GF-D8 (cell line): ENCODE measurements at regions not wholly inside any gene's neighbourhood (a gene's known extent, or its start where the extent isn't known, plus 50 kb on each side); places are given as distances from the start of the nearest gene placed in this dataset.

Source experiments
- DNase-seq: peaks from one replicate; lab custom pipeline; 2025; lab: John Stamatoyannopoulos, UW

DNA sequence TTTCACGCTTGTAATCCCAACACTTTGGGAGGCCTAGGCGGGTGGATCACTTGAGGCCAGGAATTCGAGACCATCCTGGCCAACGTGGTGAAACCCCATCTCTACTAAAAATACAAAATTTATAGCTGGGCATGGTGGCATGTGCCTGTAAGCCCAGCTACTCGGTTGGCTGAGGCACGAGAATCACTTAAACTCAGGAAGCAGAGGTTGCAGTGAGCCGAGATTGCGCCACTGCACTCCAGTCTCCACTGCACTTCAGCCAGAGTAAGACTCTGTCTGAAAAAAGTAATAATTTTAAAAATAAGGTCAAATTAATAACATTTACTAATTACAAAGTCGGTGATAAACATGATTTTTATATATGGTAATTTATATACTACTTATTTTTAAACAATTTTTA, 155.9 kb downstream of the AXIN2 start:
- no peak for DNase-seq

- DNase-seq = no peak
Measured at GRCh38 chr17:65404761-65405160, 156.7 kb downstream of the AXIN2 start.

- DNase-seq = no peak
Measured at GRCh38 chr17:65403626-65404025, 157.8 kb downstream of the AXIN2 start.

GRCh38 chr17:65402513-65403496, 158.6 kb downstream of the AXIN2 start:
- no peak for DNase-seq

DNA sequence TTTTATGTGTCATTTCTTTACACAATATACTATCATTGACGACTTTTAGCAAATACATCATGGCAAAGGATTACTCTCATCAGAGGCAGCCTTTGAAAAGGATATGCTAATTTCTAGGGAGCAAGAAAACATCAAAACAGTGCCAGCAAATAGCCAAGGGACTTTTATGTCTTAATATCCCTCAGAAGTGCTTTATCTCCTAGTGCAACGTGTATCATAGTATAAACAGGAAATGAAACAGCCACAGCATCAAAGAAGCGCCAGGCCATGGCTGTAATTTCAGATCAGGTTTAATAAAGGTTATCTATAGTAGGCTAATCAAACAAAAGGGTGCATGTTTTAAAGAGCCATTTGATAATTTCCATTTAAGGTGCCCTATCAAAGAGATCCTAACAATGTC, 159.9 kb downstream of the AXIN2 start:
- no peak for DNase-seq

DNA sequence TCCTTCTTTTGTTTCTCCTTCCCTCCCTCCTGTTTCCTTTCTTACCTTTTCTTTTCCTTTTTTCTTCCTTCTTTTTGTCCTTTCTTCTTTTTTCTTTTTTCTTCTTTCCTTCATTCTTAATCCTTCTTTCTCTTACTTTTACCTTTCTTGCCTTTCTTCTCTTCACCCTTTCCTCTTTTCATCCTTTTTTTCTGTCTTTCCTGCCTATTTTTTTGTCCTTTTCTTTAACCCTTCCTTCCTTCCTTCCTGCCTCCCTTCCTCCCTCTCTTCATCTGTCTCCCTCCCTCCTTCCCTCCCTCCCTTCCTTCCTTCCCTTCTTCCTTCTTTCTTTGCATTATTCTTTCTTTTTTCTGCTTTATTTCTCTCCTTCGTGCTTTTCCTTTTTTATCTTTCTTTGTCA, 160.7 kb downstream of the AXIN2 start:
- DNase-seq = no peak

DNA sequence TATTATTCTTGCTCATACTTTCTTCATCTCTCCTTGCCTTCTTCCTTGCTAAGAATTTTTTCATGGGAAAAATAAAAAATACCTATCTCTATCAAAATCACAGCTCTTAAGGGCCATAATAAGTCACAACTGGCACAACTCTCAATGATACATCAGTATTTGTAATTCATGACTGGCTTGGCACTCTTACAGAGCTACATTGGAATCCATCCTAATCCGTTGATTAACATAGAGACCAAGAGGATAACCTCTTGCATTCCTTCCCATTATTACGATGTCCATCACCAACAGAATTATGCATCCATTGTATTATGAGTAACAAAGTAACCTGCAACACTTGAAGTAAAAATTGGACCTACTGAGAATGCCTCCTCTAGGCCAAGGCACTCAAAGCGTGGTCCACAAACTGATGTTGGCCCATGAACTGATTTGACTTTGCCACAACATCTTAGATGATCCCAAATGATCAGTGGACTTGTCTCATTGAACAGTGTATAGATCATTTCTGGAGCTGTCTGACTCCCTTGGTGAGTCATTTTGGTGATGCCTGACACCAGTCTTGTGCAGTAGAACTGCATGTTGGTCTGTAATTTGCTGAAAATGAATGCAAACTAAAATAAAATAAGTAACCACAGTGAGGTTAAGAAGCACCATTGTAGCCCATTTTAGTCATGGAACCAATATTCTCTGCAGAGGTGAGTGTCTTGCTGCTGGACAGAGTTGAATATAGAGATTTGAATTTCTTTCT, 163.2 kb downstream of the AXIN2 start:
- no peak for DNase-seq

DNA sequence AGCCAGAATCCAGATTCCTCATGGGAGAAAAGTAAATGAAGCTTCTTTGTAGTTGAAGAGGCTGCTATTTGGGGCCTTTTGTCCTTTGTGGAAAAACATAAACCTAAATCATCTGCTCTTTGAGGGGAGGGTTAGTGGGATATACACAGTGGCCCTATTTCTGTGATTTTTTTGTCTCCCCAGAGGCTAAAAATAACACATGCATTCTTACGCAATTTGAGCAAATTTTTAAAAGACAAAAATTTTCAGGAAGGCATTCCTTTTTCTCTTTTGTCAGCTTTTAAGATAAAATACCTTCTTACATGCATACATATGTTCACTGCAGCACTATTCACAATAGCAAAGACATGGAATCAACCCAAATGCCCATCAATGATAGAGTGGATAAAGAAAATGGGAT, 165.5 kb downstream of the AXIN2 start:
- DNase-seq = no peak

- no peak for DNase-seq
Measured at GRCh38 chr17:65394811-65395472, 166.5 kb downstream of the AXIN2 start.

DNA sequence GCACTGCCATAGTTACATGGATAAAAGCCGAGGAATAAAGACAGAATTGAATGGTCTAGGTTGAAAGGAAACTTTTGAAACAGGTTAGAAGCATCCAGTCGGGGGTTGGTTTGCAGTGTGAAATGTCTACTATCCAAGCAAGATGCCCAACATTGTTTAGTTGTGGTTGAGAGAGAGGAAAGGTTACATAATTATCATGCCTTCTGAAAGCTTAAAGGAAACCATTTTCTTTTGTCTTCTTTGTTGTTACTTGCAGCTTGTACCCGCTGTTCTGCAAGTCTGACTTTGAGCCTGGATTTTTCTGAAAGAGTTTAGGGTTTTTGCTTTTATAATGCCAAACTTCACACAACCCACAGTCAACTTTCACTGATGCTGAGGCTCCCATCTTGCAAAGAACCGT, 167.9 kb downstream of the AXIN2 start:
- no peak for DNase-seq

DNA sequence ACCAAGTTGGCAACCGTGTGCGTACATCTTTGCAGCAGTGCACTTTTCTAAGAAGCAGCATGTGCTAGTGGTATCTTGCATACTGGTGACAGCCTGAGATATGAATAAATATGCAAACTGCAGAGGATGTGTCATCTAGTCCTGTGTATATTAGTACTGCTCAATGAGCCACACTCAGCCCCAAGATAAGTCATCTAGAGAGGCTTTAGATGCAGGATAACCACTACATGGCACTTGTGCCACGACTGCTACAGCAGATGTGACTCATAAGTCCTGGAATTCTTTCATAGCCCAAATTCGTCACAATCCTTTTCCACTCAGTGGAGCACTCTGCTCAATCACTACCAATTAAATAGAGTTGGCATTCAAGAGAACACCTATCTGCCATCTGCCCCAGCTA, 171.5 kb downstream of the AXIN2 start:
- no peak for DNase-seq

DNA sequence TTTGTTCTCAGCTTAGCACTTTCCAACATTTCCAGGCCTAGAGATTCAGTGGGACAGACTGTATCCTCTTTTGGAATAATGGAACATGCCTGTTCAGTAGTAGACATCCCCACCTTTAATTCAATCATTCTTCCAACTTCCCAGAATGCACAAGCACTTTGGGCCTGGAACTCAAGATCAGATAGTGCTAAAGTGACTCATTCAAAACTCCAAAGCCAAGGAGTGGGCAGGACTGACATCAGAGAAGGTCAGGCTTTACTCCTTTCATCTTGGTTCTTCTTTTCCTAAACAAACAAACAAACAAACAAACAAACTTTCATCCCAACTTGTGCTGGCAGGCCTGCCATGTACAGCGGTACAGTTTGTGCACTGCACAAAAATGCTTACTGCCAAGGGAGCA, 172.0 kb downstream of the AXIN2 start:
- no peak for DNase-seq

GRCh38 chr17:65388911-65389310, 172.5 kb downstream of the AXIN2 start:
- no peak for DNase-seq

DNA sequence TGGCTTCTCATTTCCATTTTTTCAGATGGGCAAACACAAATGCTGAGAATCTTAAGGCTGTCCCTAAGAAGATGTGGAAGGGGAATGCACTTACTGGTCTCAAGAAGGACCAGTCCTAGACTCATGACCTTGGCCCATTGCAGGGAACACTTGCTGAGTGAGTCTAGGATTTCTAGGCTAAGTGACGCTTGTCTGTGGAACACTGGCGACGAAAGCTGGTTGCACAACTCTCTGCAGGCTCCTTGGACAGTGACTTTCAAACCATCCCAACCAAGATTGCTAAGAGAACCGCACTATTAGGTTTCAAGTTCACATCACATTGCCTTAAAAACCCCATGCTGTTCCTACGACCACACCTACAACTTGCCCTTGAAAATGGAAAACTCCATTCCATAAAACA, 174.1 kb downstream of the AXIN2 start:
- no peak for DNase-seq

DNA sequence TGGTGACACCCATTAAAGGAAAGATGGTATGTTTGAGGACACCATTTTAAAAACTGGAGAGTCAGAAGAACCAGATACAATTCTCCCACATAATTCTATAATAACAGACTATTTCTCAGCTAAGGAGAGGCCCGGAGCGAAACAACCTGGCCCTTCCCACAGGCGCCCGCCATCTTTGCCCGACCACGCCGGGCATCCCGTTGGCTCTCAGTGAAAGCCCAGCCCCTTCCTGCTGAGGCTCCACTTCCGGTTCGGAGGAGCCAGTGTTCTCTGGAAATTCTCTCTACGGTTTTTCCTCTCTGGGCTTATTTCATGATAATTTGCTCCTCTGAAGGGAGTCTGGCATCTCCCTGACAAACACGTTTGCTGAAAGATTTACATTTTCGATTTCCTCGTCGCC, 175.7 kb downstream of the AXIN2 start:
- no peak for DNase-seq

- no peak for DNase-seq
Measured at GRCh38 chr17:65385071-65385470, 176.4 kb downstream of the AXIN2 start.

- DNase-seq = no peak
Measured at GRCh38 chr17:65381152-65381551, 180.3 kb downstream of the AXIN2 start.

DNA sequence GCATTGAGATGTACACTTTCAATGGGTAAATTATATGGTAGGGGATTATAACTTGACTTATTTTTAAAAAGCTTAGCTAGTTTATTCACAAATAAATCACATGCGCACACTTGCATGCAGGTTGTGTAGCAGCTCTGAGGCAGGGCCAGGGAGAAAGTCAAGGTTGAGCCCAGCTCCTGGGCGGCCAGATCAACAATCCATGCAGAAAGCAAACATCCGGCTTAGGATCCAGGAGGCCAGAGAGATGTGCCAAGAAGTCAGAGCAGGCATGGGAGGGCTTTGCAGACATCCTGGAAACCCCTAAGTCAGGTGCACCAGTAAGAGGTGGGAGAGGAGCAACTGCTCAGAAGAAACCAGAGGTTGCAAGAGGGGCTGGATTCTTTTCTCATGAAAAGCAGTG, 186.5 kb downstream of the AXIN2 start:
- DNase-seq = no peak

DNA sequence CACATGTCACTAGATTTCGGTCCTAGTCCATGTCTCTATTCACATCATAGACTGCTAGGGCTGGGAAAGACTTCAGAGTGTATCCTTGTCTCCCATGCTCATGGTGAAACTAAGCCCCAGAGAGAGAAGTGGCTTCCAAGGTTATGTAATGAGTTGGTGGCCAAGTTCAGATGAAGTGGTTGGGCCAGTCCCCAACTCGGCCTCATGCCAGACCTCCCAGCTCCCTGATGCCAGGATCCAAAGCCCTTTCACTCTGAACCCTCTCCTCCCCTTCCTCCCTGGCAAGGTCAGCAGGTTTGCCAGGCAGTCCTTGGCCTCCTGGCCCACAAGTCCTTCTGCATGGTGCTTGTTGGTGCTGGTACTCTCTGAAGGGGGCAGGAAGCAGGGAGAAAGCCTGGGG, 189.7 kb downstream of the AXIN2 start:
- DNase-seq = no peak

DNA sequence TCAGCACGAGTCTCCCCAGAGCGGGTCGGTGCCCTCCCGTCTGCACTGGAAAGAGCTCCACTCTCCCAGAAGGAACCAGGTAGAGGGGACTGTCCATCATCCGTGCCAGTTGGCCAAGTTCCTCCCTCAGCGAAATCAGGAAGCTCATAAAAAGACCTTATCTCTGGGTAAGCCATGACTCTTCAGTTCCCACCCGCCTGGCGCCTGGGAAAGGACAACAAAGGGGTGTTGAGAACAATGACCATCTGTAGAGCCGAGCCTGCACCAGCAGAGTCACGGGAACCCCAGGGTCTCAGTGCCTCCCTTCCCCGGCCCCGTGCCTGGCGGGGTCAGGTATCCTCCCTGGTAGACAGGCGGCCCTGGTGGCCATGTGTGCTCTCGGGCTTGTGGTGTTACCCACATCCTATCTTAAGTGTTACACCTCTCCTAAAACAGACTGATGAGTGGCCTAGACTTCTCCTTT, 190.7 kb downstream of the AXIN2 start:
- DNase-seq = peak; percentile 86

DNA sequence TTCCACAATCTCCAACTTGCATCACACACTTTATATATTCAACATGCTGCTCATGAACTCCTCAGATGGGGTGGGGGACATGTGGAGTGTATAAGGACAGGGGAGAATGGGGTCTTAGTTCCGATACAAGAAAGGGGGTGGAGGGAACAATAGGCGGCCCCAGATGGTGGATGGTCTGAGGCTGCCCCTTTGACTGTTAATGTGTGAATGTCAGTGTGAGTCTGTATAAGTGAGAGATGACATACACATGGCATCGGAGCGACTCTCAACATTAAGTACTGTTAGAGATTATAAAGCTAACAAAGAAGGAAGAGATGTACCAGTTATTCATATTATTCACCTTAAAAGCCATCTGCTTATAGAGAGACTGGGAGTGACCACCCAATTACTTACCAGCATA, 193.1 kb downstream of the AXIN2 start:
- no peak for DNase-seq

DNA sequence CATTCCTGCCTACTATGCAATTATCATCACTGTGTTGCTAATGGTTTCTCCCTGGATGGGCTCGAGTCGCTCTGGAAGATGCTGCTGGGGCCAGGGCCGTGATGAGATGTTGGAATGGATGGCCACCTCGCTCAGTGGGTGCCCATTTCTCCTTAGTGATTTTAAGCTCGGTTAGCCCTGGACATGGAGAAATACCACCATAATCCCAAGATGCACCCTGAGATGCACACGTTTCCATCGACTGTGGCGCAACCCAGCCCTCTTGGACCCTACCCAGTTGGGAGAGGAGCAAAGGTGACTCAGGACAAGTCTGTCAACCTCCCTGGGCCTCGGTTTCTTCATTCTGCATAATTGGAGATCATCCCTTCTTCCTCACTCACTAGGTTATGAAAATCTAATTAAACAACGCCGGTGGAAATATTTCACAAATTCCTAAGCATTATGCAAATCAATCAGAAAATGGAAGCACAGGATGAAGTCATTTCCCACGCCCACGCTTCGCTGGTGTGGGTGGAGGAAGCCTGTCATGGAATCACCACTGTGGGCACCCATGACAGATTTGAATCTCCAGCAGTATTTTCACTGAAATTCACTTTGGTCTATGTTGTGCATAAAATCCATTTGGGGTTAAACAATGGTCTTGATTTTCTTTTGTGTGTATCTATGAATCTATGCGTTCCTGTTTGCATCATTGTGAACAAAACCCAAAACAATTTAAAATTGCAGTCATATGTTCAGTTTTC, 195.2 kb downstream of the AXIN2 start:
- DNase-seq = no peak
